Peyer's patch (tissue), 4 donors: ENCODE measurements at regions not wholly inside any gene's neighbourhood (a gene's known extent, or its start where the extent isn't known, plus 50 kb on each side); places are given as distances from the start of the nearest gene placed in this dataset.
"Not testable (repeated sequence)": the region's sequence is repeated elsewhere in the genome, so short reads cannot be mapped to it uniquely, and the experiment has no call there.

Experiments
- DNase-seq, 3 donors: peaks; one replicate each; pipeline ENCODE4 v3.0.0-alpha.2; 2017 to 2019
- H3K27ac ChIP-seq, 4 donors: fragments of 200-600 bp; sonication (generic); one replicate each; pipeline ENCODE4 v1.5.1; 2016 to 2019
- H3K27me3 ChIP-seq, 2 donors: fragments of 200-600 bp; sonication (generic); one replicate each; pipeline ENCODE4 v1.5.1; 2019
- H3K36me3 ChIP-seq, 3 donors: fragments of 200-600 bp; sonication (generic); one replicate each; pipeline ENCODE4 v1.5.1; 2016 to 2019
- H3K4me1 ChIP-seq, 4 donors: fragments of 200-600 bp; sonication (generic); one replicate each; pipeline ENCODE4 v1.5.1; 2016 to 2019
- H3K4me3 ChIP-seq, 4 donors: fragments of 200-600 bp; sonication (generic); 1 replicate in 3 of 4; 2 replicates in 1 of 4; pipeline ENCODE4 v1.5.1; 2016 to 2019; ENCODE audit warnings: mild to moderate bottlenecking in 1 of 4
- H3K9me3 ChIP-seq, 4 donors: fragments of 200-600 bp; sonication (generic); one replicate each; pipeline ENCODE4 v1.5.1; 2016 to 2019; ENCODE audit warnings: mild to moderate bottlenecking in 1 of 4
- CTCF ChIP-seq, 6 experiments: fragments of 450-650 bp in 4 of 6; fragments of 200-600 bp in 2 of 6; sonication (generic) in 1 of 6; IDR thresholded peaks; one replicate each; pipeline ENCODE4 v1.5.1; 2017 to 2019; ENCODE audit warnings: antibody characterized with exemption in 6 of 6, mild to moderate bottlenecking in 3 of 6, moderate library complexity in 1 of 6
- POLR2A ChIP-seq, 2 donors: fragments of 450-650 bp; IDR thresholded peaks; one replicate each; pipeline ENCODE4 v1.5.1; 2017; ENCODE audit warnings: antibody characterized with exemption in 2 of 2, mild to moderate bottlenecking in 2 of 2, moderate library complexity in 2 of 2

- Histone ChIP-seq H3K4me1 (no peaks in the 10 kb centered on the region), H3K27ac (no peak overlapping the region), H3K9me3 (no peaks in the 10 kb centered on the region), H3K27me3 (no peaks in the 10 kb centered on the region), H3K4me3 (no peak overlapping the region), H3K36me3 (no peaks in the 10 kb centered on the region)
- no peak for DNase-seq
- TF ChIP-seq CTCF (IDR thresholded peaks at IDR 0.05), result no peak
- no peak for TF ChIP-seq POLR2A (IDR thresholded peaks at IDR 0.05)
Observed at GRCh38 chr6:48505621-48506020, 394.6 kb upstream of the PTCHD4 start.

DNA sequence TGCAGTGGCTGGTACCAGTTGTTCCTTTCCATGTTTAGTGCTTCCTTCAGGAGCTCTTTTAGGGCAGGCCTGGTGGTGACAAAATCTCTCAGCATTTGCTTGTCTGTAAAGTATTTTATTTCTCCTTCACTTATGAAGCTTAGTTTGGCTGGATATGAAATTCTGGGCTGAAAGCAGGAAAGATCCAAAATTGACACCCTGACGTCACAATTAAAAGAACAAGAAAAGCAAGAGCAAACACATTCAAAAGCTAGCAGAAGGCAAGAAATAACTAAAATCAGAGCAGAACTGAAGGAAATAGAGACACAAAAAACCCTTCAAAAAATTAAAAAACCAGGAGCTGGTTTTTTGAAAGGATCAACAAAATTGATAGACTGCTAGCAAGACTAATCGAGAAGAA lies 382.4 kb upstream of the PTCHD4 start:
- not testable (repeated sequence) for H3K4me1 ChIP-seq, H3K27ac ChIP-seq, H3K27me3 ChIP-seq, H3K9me3 ChIP-seq, H3K36me3 ChIP-seq, DNase-seq, H3K4me3 ChIP-seq

GRCh38 chr6:48490658-48491057 lies 379.7 kb upstream of the PTCHD4 start:
- H3K9me3 ChIP-seq, result no peaks in the 10 kb centered on the region
- no peak overlapping the region for H3K4me3 ChIP-seq
- H3K36me3 ChIP-seq, result no peaks in the 10 kb centered on the region
- H3K4me1 ChIP-seq, result no peaks in the 10 kb centered on the region
- H3K27me3 ChIP-seq, result no peaks in the 10 kb centered on the region
- TF ChIP-seq CTCF (IDR thresholded peaks at IDR 0.05) (no peak), POLR2A (IDR thresholded peaks at IDR 0.05) (no peak)
- no peak for DNase-seq
- no peak overlapping the region for H3K27ac ChIP-seq

DNA sequence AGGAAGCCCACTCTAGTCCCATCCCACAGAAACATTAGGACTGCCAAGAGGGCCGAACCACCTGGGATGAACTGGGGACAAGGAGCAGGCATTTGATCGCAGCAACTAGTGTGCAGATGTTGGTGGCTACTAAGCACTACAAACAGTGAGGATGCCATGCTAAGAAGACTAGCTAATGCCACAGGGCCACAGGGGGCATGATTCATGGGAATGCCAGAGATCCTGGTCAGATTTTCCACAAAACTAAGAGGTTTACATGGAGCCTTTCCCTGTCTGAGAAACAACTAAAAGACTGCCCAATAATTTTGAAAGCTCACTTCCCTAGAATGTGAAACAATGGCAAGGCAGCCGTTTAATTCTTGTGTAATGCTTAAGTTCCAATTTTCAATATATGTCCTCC lies 375.9 kb upstream of the PTCHD4 start:
- no peak for DNase-seq
- TF ChIP-seq CTCF (IDR thresholded peaks at IDR 0.05) (no peak), POLR2A (IDR thresholded peaks at IDR 0.05) (no peak)
- Histone ChIP-seq H3K27me3 (no peaks in the 10 kb centered on the region), H3K36me3 (no peaks in the 10 kb centered on the region), H3K4me3 (no peak overlapping the region), H3K27ac (no peak overlapping the region), H3K4me1 (no peaks in the 10 kb centered on the region), H3K9me3 (no peaks in the 10 kb centered on the region)

- H3K9me3 ChIP-seq, result no peaks in the 10 kb centered on the region
- H3K36me3 ChIP-seq, result no peaks in the 10 kb centered on the region
- no peak for DNase-seq
- TF ChIP-seq CTCF (IDR thresholded peaks at IDR 0.05) (no peak), POLR2A (IDR thresholded peaks at IDR 0.05) (no peak)
- no peaks in the 10 kb centered on the region for H3K27me3 ChIP-seq
- no peaks in the 10 kb centered on the region for H3K4me1 ChIP-seq
- H3K4me3 ChIP-seq, result no peak overlapping the region
- no peak overlapping the region for H3K27ac ChIP-seq
Observed at GRCh38 chr6:48486373-48486772, 375.4 kb upstream of the PTCHD4 start.

DNA sequence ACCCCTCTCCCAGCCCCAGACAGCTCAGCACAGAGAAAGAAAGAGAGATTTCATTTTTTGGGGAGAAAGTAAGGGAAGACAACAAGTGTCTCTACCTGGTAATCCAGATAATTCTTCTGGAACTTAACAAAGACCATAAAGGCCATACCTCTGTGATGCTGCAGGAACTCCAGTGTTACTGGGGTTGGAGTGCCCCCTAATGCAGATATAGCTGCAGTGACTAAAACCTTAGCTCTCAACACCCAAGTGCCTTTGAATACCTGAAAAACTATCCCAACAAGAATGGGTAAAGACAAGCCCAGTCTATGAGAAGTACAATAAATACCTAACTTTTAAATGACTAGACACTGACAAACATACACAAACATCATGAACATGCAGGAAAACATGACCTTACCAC lies 365.3 kb upstream of the PTCHD4 start:
- TF ChIP-seq POLR2A (IDR thresholded peaks at IDR 0.05) (no peak), CTCF (IDR thresholded peaks at IDR 0.05) (no peak)
- no peak overlapping the region for H3K4me3 ChIP-seq
- no peak overlapping the region for H3K27ac ChIP-seq
- no peak for DNase-seq
- H3K27me3 ChIP-seq, result no peaks in the 10 kb centered on the region
- no peaks in the 10 kb centered on the region for H3K9me3 ChIP-seq
- no peaks in the 10 kb centered on the region for H3K36me3 ChIP-seq
- no peaks in the 10 kb centered on the region for H3K4me1 ChIP-seq
